Psoas muscle (tissue), 7 donors: ENCODE measurements at regions not wholly inside any gene's neighbourhood (a gene's known extent, or its start where the extent isn't known, plus 50 kb on each side); places are given as distances from the start of the nearest gene placed in this dataset.

ENCODE experiments used
- ATAC-seq, 4 donors: fragments of 200-7000 bp; cut with Tn5 transposase; one replicate each; pipeline ENCODE4 v1.9.1; 2020; ENCODE audit warnings: moderate library complexity in 3 of 4, mild to moderate bottlenecking in 2 of 4
- DNase-seq, 2 donors: peaks; one replicate each; pipeline ENCODE4 v3.0.0-alpha.2; 2020
- H3K27ac ChIP-seq: fragments of 200-600 bp; one replicate; pipeline ENCODE4 v1.8.0; 2022
- H3K27me3 ChIP-seq, 3 donors: fragments of 200-600 bp in 1 of 3; one replicate each; pipeline versions ENCODE4 v1.6.1 to v1.8.0; 2013 to 2022; ENCODE audit warnings: low read length in 2 of 3, mild to moderate bottlenecking in 2 of 3, moderate library complexity in 1 of 3; ENCODE audit not compliant: insufficient read depth in 3 of 3
- H3K36me3 ChIP-seq, 2 donors: fragments of 200-600 bp in 1 of 2; one replicate each; pipeline versions ENCODE4 v1.6.1 to v1.8.0; 2013 to 2022; ENCODE audit warnings: low read depth in 1 of 2, mild to moderate bottlenecking in 1 of 2, moderate library complexity in 1 of 2; ENCODE audit not compliant: insufficient read depth in 1 of 2
- H3K4me1 ChIP-seq: fragments of 200-600 bp; one replicate; pipeline ENCODE4 v1.8.0; 2022
- H3K4me3 ChIP-seq: fragments of 200-600 bp; one replicate; pipeline ENCODE4 v1.8.0; 2022; ENCODE audit warnings: mild to moderate bottlenecking
- H3K9me3 ChIP-seq: fragments of 200-600 bp; one replicate; pipeline ENCODE4 v1.8.0; 2022
- WGBS, 3 donors: extraction: QIAGEN DNeasy Blood & Tissue Kit; methylation state at CpG; one replicate each; pipeline versions ENCODE4 v1.1.6 to v1.1.7; 2013; 5-methylcytosine and 5-hydroxymethylcytosine counted together
- intact Hi-C, 2 donors: fragments of 100-400 bp; cut with DNase I; formaldehyde crosslinking; loops; one replicate each; pipeline versions ENCODE4 v1.11.0 to v1.14.2; 2022
- TF ChIP-seq, protein P1 (sequence below): fragments of 200-600 bp; IDR thresholded peaks from one replicate; pipeline ENCODE4 v1.8.0; 2022; ENCODE audit warnings: antibody characterized with exemption
- donor health status: healthy with polysubstance abuse.
- donor health status: DM: no; HTN: no; CAD: no; lungs with moderate emphysema.
- donor health status: Bipolar disorder and iron deficiency.
- donor health status: healthy.
- donor health status: DM: yes; HTN: yes; CAD: no.
- donor health status: DM: no; HTN: no; CAD: no.
- donor health status: DM: yes; HTN: yes; CAD: no.

DNA sequence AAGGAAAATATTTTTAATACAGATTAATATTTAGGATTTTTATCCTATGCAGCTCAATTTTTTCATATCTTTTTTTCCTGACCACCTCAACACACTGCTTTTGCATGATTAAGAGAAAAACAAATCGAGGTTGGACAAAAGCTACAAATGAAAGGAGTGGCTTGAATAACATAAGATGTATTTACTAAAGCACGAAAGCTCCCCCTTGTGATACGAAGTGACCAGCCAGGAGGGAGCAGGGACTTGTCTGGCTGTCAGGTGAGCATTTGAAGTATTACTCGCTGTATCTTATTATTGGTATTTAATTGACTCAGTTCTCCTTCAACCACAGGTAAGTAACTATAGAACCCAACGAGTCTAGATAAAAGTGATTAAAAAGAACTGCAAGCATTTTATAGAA, 265.2 kb upstream of the PHF14 start:
- intact Hi-C loops, result no loop called here

DNA sequence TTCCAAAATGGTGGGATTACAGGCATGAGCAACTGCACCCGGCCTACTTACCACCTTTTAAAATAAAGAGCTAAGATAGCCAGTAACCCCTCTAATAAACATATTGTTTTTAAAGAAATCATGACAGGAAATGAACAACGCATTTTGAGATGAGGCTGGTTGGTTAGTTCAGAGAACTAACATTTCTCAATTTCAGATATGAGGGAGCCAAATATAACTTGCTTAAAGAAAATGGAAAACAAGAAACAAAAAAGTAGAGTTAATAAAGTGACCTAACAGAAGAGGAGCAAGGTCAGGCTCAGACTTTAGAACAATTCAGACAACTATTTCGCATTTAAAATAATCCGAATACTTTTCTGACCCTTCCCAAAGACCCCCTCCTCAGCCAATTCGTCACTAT, 254.9 kb upstream of the PHF14 start:
- no peak for DNase-seq
- H3K27ac ChIP-seq, result no peak overlapping the region
- no peaks in the 10 kb centered on the region for H3K9me3 ChIP-seq
- TF ChIP-seq, protein P1, sequence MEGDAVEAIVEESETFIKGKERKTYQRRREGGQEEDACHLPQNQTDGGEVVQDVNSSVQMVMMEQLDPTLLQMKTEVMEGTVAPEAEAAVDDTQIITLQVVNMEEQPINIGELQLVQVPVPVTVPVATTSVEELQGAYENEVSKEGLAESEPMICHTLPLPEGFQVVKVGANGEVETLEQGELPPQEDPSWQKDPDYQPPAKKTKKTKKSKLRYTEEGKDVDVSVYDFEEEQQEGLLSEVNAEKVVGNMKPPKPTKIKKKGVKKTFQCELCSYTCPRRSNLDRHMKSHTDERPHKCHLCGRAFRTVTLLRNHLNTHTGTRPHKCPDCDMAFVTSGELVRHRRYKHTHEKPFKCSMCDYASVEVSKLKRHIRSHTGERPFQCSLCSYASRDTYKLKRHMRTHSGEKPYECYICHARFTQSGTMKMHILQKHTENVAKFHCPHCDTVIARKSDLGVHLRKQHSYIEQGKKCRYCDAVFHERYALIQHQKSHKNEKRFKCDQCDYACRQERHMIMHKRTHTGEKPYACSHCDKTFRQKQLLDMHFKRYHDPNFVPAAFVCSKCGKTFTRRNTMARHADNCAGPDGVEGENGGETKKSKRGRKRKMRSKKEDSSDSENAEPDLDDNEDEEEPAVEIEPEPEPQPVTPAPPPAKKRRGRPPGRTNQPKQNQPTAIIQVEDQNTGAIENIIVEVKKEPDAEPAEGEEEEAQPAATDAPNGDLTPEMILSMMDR, result no peak
- intact Hi-C loops, result no loop called here
- 78 to 88% (median 82%) methylated on average over 5 of the region's 5 CpGs for WGBS, 3 donors
- no peaks in the 10 kb centered on the region for H3K27me3 ChIP-seq
- no peak for ATAC-seq
- H3K4me3 ChIP-seq, result no peak overlapping the region
- H3K36me3 ChIP-seq, result no peaks in the 10 kb centered on the region
- no peaks in the 10 kb centered on the region for H3K4me1 ChIP-seq

More for the DNA sequence above, 265.2 kb upstream of the PHF14 start:
- Histone ChIP-seq H3K9me3 (no peaks in the 10 kb centered on the region), H3K4me1 (no peaks in the 10 kb centered on the region), H3K36me3 (no peaks in the 10 kb centered on the region), H3K27ac (no peak overlapping the region), H3K4me3 (no peak overlapping the region), H3K27me3 (no peaks in the 10 kb centered on the region)
- TF ChIP-seq, protein P1, result no peak
- DNase-seq (no peak), ATAC-seq (no peak)
- 20 to 31% (median 31%) methylated on average over 5 of the region's 5 CpGs for WGBS, 3 donors

DNA sequence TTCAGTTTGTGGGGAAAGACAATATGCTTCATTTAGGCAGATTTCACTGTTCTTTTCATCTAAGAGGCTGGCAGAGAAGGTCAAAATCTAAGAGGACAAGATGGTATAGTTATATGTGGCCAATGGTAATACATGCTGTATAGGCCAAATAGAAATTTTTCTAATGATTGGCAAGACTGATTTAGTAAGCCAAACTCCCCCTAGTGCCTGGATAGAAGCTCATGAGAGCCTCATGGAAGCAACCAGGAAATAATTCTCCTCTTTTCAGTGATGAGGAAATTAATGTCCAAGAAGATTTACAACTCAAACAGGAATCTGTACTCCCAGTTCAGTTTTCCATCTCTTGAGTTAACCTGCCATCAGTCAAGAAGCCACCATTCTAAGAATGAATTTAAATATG, 253.6 kb upstream of the PHF14 start:
- Histone ChIP-seq H3K4me3 (no peak overlapping the region), H3K4me1 (no peaks in the 10 kb centered on the region), H3K27me3 (no peaks in the 10 kb centered on the region), H3K36me3 (no peaks in the 10 kb centered on the region), H3K27ac (no peak overlapping the region), H3K9me3 (no peaks in the 10 kb centered on the region)
- DNase-seq (no peak), ATAC-seq (no peak)
- intact Hi-C loops, result no loop called here
- TF ChIP-seq, protein P1, result no peak

DNA sequence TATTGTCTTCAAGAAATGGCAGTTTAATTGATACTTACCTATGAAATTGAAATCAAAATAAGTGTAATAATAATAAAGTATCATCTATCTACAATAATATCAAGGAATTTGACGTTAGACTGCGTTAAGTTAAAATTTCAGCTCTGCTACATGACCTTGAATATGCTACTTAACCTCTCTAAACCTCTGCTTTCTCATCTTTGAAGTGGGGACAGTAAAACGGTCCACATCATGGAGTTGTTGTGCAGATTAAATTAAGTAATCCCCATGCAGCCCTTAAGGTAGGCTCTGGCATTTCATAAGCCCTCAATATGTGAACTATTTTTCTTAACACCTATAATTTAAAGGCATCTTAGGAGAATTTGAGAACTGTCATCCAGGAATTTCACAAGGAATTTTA, 252.4 kb upstream of the PHF14 start:
- H3K27me3 ChIP-seq, result no peaks in the 10 kb centered on the region
- no peaks in the 10 kb centered on the region for H3K4me1 ChIP-seq
- DNase-seq, result no peak
- no peak overlapping the region for H3K4me3 ChIP-seq
- no peaks in the 10 kb centered on the region for H3K9me3 ChIP-seq
- intact Hi-C loops, result no loop called here
- no peak for ATAC-seq
- TF ChIP-seq, protein P1, result no peak
- H3K36me3 ChIP-seq, result no peaks in the 10 kb centered on the region
- 30 to 48% (median 38%) methylated on average over 3 of the region's 3 CpGs for WGBS, 3 donors
- H3K27ac ChIP-seq, result no peak overlapping the region

DNA sequence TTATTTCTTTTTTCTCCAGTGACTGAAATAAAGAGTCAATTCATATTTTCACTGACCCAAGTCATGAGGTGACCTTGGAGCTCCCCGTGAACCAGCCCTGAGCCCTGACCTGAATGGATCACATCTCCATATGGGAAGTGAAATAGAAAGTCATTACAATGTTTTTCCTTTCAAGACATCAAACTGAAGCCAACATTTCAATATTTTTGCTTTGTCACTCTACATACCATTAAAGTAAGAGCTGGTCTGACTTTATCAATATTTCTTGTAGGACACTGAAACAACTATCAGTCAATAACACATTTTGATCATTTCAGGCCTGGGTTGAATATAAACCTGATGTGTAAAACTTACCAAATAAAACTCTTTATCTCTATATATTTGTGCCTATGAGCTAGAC, 249.8 kb upstream of the PHF14 start:
- H3K9me3 ChIP-seq, result no peaks in the 10 kb centered on the region
- TF ChIP-seq, protein P1, result no peak
- no peaks in the 10 kb centered on the region for H3K36me3 ChIP-seq
- no peak overlapping the region for H3K4me3 ChIP-seq
- WGBS, 3 donors, result 62 to 85% (median 65%) methylated on average over 1 of the region's 1 CpG
- DNase-seq (no peak), ATAC-seq (no peak)
- no peaks in the 10 kb centered on the region for H3K4me1 ChIP-seq
- H3K27ac ChIP-seq, result no peak overlapping the region
- intact Hi-C loops, result no loop called here
- no peaks in the 10 kb centered on the region for H3K27me3 ChIP-seq
